GM19372 (cell line): ENCODE measurements at regions not wholly inside any gene's neighbourhood (a gene's known extent, or its start where the extent isn't known, plus 50 kb on each side); places are given as distances from the start of the nearest gene placed in this dataset.

Experiments used
- ATAC-seq: cut with Tn5 transposase; IDR thresholded peaks from one replicate; pipeline ENCODE4 v1.9.1; 2021; ENCODE audit warnings: mild to moderate bottlenecking, low read depth, moderate library complexity; ENCODE audit not compliant: unreplicated experiment

- no peak for ATAC-seq
Measured at GRCh38 chr11:45482331-45482730, 183.1 kb downstream of the CHST1 start.

- ATAC-seq = no peak
Measured at GRCh38 chr11:45481026-45481425, 184.4 kb downstream of the CHST1 start.

- no peak for ATAC-seq
Measured at GRCh38 chr11:45477588-45477987, 187.8 kb downstream of the CHST1 start.

- no peak for ATAC-seq
Measured at GRCh38 chr11:45476126-45476525, 189.3 kb downstream of the CHST1 start.

GRCh38 chr11:45475173-45475572 lies 189.0 kb upstream of the SYT13 start:
- ATAC-seq = no peak

- ATAC-seq = no peak
Measured at GRCh38 chr11:45473341-45473895, 187.3 kb upstream of the SYT13 start.

GRCh38 chr11:45472716-45473317 lies 186.7 kb upstream of the SYT13 start:
- ATAC-seq = no peak

GRCh38 chr11:45471266-45471665 lies 185.1 kb upstream of the SYT13 start:
- ATAC-seq = no peak

GRCh38 chr11:45470794-45471167 lies 184.6 kb upstream of the SYT13 start:
- no peak for ATAC-seq

GRCh38 chr11:45470151-45470793 lies 184.1 kb upstream of the SYT13 start:
- no peak for ATAC-seq

GRCh38 chr11:45468267-45468856 lies 182.2 kb upstream of the SYT13 start:
- ATAC-seq = no peak

- no peak for ATAC-seq
Measured at GRCh38 chr11:45463541-45463940, 177.4 kb upstream of the SYT13 start.

GRCh38 chr11:45461514-45461913 lies 175.4 kb upstream of the SYT13 start:
- ATAC-seq = no peak

- no peak for ATAC-seq
Measured at GRCh38 chr11:45459491-45459890, 173.3 kb upstream of the SYT13 start.

- no peak for ATAC-seq
Measured at GRCh38 chr11:45458269-45458668, 172.1 kb upstream of the SYT13 start.

GRCh38 chr11:45457649-45458048 lies 171.5 kb upstream of the SYT13 start:
- ATAC-seq = no peak

- no peak for ATAC-seq
Measured at GRCh38 chr11:45456686-45457085, 170.5 kb upstream of the SYT13 start.

- no peak for ATAC-seq
Measured at GRCh38 chr11:45455536-45455935, 169.4 kb upstream of the SYT13 start.

GRCh38 chr11:45454917-45455401 lies 168.8 kb upstream of the SYT13 start:
- ATAC-seq = no peak

GRCh38 chr11:45453721-45454120 lies 167.6 kb upstream of the SYT13 start:
- ATAC-seq = no peak

- ATAC-seq = no peak
Measured at GRCh38 chr11:45451766-45452440, 165.8 kb upstream of the SYT13 start.
